ENCODE measurements at regions not wholly inside any gene's neighbourhood (a gene's known extent, or its start where the extent isn't known, plus 50 kb on each side); places are given as distances from the start of the nearest gene placed in this dataset.

DNA sequence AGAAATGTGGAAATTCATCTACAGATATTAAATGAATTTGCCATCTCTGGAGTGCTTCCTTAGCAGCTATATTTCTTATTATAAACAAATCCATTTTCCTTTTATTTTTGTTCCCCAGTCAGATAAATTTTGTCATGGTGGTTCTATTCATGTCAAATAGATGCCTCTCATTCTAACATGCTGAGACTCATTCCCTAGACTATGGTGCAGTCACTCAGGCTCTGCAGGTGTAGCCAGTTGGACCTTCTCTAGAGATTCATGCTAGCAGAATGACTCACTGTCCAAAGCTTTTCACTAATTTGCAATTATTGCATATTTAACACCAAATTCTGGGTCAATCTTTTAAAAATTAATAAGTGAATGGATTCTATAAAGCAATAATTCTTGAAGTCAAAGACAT, 1392.7 kb downstream of the PCDH7 start:
- H3K4me3 ChIP-seq (ENCODE audit: low read depth, low read length, poor library complexity, severe bottlenecking): no peak overlapping the region
- H3K27me3 ChIP-seq (replicated peaks; ENCODE audit: insufficient read depth, low read depth, low read length, poor library complexity): no peaks in the 10 kb centered on the region
- H3K4me1 ChIP-seq (ENCODE audit: insufficient read depth, low read length, poor library complexity, severe bottlenecking): no peaks in the 10 kb centered on the region
- H3K36me3 ChIP-seq (ENCODE audit: insufficient read depth, low read length, poor library complexity, severe bottlenecking): no peaks in the 10 kb centered on the region
- H3K27ac ChIP-seq (ENCODE audit: low read depth, low read length, poor library complexity, severe bottlenecking): no peak overlapping the region
- TF ChIP-seq, protein P1, sequence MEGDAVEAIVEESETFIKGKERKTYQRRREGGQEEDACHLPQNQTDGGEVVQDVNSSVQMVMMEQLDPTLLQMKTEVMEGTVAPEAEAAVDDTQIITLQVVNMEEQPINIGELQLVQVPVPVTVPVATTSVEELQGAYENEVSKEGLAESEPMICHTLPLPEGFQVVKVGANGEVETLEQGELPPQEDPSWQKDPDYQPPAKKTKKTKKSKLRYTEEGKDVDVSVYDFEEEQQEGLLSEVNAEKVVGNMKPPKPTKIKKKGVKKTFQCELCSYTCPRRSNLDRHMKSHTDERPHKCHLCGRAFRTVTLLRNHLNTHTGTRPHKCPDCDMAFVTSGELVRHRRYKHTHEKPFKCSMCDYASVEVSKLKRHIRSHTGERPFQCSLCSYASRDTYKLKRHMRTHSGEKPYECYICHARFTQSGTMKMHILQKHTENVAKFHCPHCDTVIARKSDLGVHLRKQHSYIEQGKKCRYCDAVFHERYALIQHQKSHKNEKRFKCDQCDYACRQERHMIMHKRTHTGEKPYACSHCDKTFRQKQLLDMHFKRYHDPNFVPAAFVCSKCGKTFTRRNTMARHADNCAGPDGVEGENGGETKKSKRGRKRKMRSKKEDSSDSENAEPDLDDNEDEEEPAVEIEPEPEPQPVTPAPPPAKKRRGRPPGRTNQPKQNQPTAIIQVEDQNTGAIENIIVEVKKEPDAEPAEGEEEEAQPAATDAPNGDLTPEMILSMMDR (conservative IDR thresholded peaks at IDR 0.05; ENCODE audit: low read depth, low read length): no peak
- TF ChIP-seq EZH2 (IDR thresholded peaks at IDR 0.05; ENCODE audit: borderline replicate concordance, low read depth, low read length, poor library complexity, severe bottlenecking): no peak
- no TSS peak for BruUV-seq (replicated peaks)
- ChIA-PET POLR2A (ENCODE audit: low non-redundant PET) (no interaction called here), CTCF (interaction anchor here (0.6 kb wide), 1 partner anchor 44 kb away, joined by 3 read pairs; no protein-coding TSS in a partner anchor)
- no peak for DNase-seq (ENCODE audit: low spot score)
- intact Hi-C loops (cut with micrococcal nuclease; ENCODE audit: unreplicated experiment): no loop called here
- H3K9me3 ChIP-seq (ENCODE audit: low read depth, low read length, poor library complexity, severe bottlenecking): no peaks in the 10 kb centered on the region

DNA sequence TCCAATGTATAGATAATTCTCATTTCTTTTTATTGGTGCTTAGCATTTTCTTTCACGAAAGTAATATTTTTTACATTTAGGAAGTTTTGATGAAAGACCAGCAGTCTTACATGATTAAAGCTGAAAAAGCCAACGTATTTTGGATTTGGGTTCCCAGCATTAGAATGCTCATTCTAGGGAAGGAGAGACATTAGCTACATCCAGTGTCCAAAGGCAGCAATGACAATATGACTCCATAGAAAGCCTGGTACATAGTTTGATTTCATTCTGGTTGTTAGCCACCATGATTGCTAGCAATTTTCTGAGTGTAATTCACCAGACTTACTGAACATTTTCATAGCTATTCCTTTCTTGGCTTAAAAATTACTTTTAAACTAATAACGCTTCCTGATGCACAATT, 1397.5 kb downstream of the PCDH7 start:
- no peak overlapping the region for H3K27ac ChIP-seq (ENCODE audit: low read depth, low read length, poor library complexity, severe bottlenecking)
- no TSS peak for BruUV-seq (replicated peaks)

DNA sequence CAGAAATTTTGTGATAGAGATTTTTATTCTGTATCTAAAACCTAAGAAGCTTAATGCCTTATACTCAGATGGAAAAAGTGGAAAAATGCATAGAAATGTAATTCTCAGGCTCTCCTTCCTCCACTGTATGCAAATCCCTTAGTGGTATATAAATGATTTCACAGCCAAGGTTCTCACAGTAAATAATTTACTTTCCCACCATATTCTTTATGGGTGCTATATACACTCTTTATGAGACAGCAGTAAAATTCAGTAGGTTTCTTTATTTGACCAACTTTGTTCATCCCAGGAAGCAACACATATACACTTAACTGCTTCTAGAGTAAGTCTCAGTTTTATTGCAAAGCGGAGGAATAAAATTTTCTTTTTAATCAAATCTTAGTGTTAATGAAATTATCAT, 1399.7 kb downstream of the PCDH7 start:
- POLR2A ChIA-PET (ENCODE audit: low non-redundant PET): no interaction called here
- intact Hi-C loops (cut with micrococcal nuclease; ENCODE audit: unreplicated experiment): no loop called here
- H3K9me3 ChIP-seq (ENCODE audit: low read depth, low read length, poor library complexity, severe bottlenecking): no peaks in the 10 kb centered on the region
- no TSS peak for BruUV-seq (replicated peaks)
- no peaks in the 10 kb centered on the region for H3K36me3 ChIP-seq (ENCODE audit: insufficient read depth, low read length, poor library complexity, severe bottlenecking)
- H3K4me3 ChIP-seq (ENCODE audit: low read depth, low read length, poor library complexity, severe bottlenecking): no peak overlapping the region
- H3K27me3 ChIP-seq (replicated peaks; ENCODE audit: insufficient read depth, low read depth, low read length, poor library complexity): no peaks in the 10 kb centered on the region
- TF ChIP-seq, protein P1 (conservative IDR thresholded peaks at IDR 0.05; ENCODE audit: low read depth, low read length): no peak
- TF ChIP-seq EZH2 (IDR thresholded peaks at IDR 0.05; ENCODE audit: borderline replicate concordance, low read depth, low read length, poor library complexity, severe bottlenecking): no peak
- DNase-seq (ENCODE audit: low spot score): no peak
- CTCF ChIA-PET: no interaction called here
- no peak overlapping the region for H3K27ac ChIP-seq (ENCODE audit: low read depth, low read length, poor library complexity, severe bottlenecking)
- H3K4me1 ChIP-seq (ENCODE audit: insufficient read depth, low read length, poor library complexity, severe bottlenecking): no peaks in the 10 kb centered on the region

More for the DNA sequence above, 1397.5 kb downstream of the PCDH7 start:
- Histone ChIP-seq H3K27me3 (replicated peaks; ENCODE audit: insufficient read depth, low read depth, low read length, poor library complexity) (no peaks in the 10 kb centered on the region), H3K36me3 (ENCODE audit: insufficient read depth, low read length, poor library complexity, severe bottlenecking) (no peaks in the 10 kb centered on the region), H3K9me3 (ENCODE audit: low read depth, low read length, poor library complexity, severe bottlenecking) (no peaks in the 10 kb centered on the region), H3K4me1 (ENCODE audit: insufficient read depth, low read length, poor library complexity, severe bottlenecking) (no peaks in the 10 kb centered on the region), H3K4me3 (ENCODE audit: low read depth, low read length, poor library complexity, severe bottlenecking) (no peak overlapping the region)
- no peak for TF ChIP-seq EZH2 (IDR thresholded peaks at IDR 0.05; ENCODE audit: borderline replicate concordance, low read depth, low read length, poor library complexity, severe bottlenecking)
- TF ChIP-seq, protein P1 (conservative IDR thresholded peaks at IDR 0.05; ENCODE audit: low read depth, low read length): peak; percentile 43; the same call in 1 of the 2 replicates
- ChIA-PET CTCF (no interaction called here), POLR2A (ENCODE audit: low non-redundant PET) (no interaction called here)
- DNase-seq (ENCODE audit: low spot score): peak; percentile 32
- intact Hi-C loops (cut with micrococcal nuclease; ENCODE audit: unreplicated experiment): no loop called here
